GM19238 (cell line): ENCODE measurements at regions not wholly inside any gene's neighbourhood (a gene's known extent, or its start where the extent isn't known, plus 50 kb on each side); places are given as distances from the start of the nearest gene placed in this dataset.

ENCODE experiments used
- DNase-seq: peaks from one replicate; pipeline ENCODE4 v3.0.0; 2011; ENCODE audit warnings: low spot score; ENCODE audit not compliant: insufficient read length

GRCh38 chr5:166331521-166331920 lies 1959.9 kb upstream of the WWC1 start:
- DNase-seq = no peak

- DNase-seq = no peak
These were observed 1952.6 kb upstream of the WWC1 start for GRCh38 chr5:166338801-166339200.

- DNase-seq = no peak
These were observed 1951.4 kb upstream of the WWC1 start for GRCh38 chr5:166340039-166340438.

GRCh38 chr5:166341740-166342337 lies 1949.6 kb upstream of the WWC1 start:
- no peak for DNase-seq

- no peak for DNase-seq
These were observed 1949.0 kb upstream of the WWC1 start for GRCh38 chr5:166342402-166342801.

GRCh38 chr5:166346726-166347374 lies 1944.6 kb upstream of the WWC1 start:
- DNase-seq = no peak

GRCh38 chr5:166349046-166349445 lies 1942.4 kb upstream of the WWC1 start:
- no peak for DNase-seq

GRCh38 chr5:166353580-166353979 lies 1937.9 kb upstream of the WWC1 start:
- no peak for DNase-seq

- no peak for DNase-seq
These were observed 1937.1 kb upstream of the WWC1 start for GRCh38 chr5:166354332-166354731.

GRCh38 chr5:166356096-166356495 lies 1935.3 kb upstream of the WWC1 start:
- no peak for DNase-seq

GRCh38 chr5:166358127-166358830 lies 1933.2 kb upstream of the WWC1 start:
- DNase-seq = no peak

- no peak for DNase-seq
These were observed 1928.2 kb upstream of the WWC1 start for GRCh38 chr5:166363087-166363760.

- no peak for DNase-seq
These were observed 1926.3 kb upstream of the WWC1 start for GRCh38 chr5:166365164-166365563.

GRCh38 chr5:166367391-166367790 lies 1924.1 kb upstream of the WWC1 start:
- no peak for DNase-seq

GRCh38 chr5:166369346-166369745 lies 1922.1 kb upstream of the WWC1 start:
- DNase-seq = no peak

- DNase-seq = no peak
These were observed 1921.6 kb upstream of the WWC1 start for GRCh38 chr5:166369807-166370206.

GRCh38 chr5:166370928-166371690 lies 1920.3 kb upstream of the WWC1 start:
- DNase-seq = no peak

- no peak for DNase-seq
These were observed 1917.6 kb upstream of the WWC1 start for GRCh38 chr5:166373817-166374216.

- no peak for DNase-seq
These were observed 1913.7 kb upstream of the WWC1 start for GRCh38 chr5:166377756-166378155.

GRCh38 chr5:166379517-166379916 lies 1911.9 kb upstream of the WWC1 start:
- DNase-seq = no peak

GRCh38 chr5:166382031-166382430 lies 1909.4 kb upstream of the WWC1 start:
- no peak for DNase-seq
